Type B pancreatic cell (in vitro differentiated cells): ENCODE measurements at regions not wholly inside any gene's neighbourhood (a gene's known extent, or its start where the extent isn't known, plus 50 kb on each side); places are given as distances from the start of the nearest gene placed in this dataset.
"Not testable (repeated sequence)": the region's sequence is repeated elsewhere in the genome, so short reads cannot be mapped to it uniquely, and the experiment has no call there.

Source experiments
- DNase-seq: peaks from one replicate; pipeline ENCODE4 v3.0.0; 2021; ENCODE audit warnings: mixed read lengths; ENCODE audit not compliant: unreplicated experiment; ENCODE audit errors: extremely low spot score
- H3K27ac Mint-ChIP-seq: 2 replicates; pipeline ENCODE4 v1.8.0; 2021; ENCODE audit warnings: mild to moderate bottlenecking, mixed read lengths
- H3K27me3 Mint-ChIP-seq: 2 replicates; pipeline ENCODE4 v1.8.0; 2021; ENCODE audit warnings: mixed read lengths
- H3K36me3 Mint-ChIP-seq: 2 replicates; pipeline ENCODE4 v1.8.0; 2021; ENCODE audit warnings: mixed read lengths
- H3K4me1 Mint-ChIP-seq: one replicate; pipeline ENCODE4 v1.8.0; 2021; ENCODE audit warnings: mixed read lengths; ENCODE audit not compliant: unreplicated experiment
- H3K4me3 Mint-ChIP-seq: 2 replicates; pipeline ENCODE4 v1.8.0; 2021; ENCODE audit warnings: mild to moderate bottlenecking, mixed read lengths
- H3K9me3 Mint-ChIP-seq: 2 replicates; pipeline ENCODE4 v1.8.0; 2021; ENCODE audit warnings: mixed read lengths
- TF ChIP-seq, protein P1 (sequence below): fragments of 200-600 bp; sonication (generic); conservative IDR thresholded peaks from 2 replicates; pipeline ENCODE4 v1.5.0; 2021; ENCODE audit warnings: antibody characterized with exemption, mild to moderate bottlenecking

DNA sequence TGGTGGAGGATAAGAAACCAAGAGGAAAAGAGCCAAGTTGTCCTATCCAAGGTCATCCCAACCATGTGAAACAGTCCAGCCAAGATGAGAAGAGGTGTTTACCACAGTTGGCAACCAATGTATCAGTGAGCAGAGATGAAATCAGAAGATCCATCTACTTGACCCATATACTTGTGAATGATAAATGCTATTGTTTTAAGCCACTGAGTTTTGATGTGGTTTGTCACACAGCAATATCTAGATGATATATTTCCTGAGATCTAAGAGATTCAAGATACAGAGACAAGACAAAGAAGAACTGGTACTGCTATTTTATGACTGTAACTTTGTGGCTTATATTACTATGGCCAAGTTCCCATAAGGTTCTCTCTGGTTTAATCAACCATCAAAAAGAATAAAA is 721.2 kb downstream of the MAFB start:
- Mint-ChIP-seq H3K4me1 (no peaks in the 10 kb centered on the region), H3K4me3 (no peak overlapping the region), H3K27ac (no peak overlapping the region), H3K9me3 (peaks cover 21% of the 10 kb centered on the region), H3K36me3 (no peaks in the 10 kb centered on the region), H3K27me3 (no peaks in the 10 kb centered on the region)
- TF ChIP-seq, protein P1, sequence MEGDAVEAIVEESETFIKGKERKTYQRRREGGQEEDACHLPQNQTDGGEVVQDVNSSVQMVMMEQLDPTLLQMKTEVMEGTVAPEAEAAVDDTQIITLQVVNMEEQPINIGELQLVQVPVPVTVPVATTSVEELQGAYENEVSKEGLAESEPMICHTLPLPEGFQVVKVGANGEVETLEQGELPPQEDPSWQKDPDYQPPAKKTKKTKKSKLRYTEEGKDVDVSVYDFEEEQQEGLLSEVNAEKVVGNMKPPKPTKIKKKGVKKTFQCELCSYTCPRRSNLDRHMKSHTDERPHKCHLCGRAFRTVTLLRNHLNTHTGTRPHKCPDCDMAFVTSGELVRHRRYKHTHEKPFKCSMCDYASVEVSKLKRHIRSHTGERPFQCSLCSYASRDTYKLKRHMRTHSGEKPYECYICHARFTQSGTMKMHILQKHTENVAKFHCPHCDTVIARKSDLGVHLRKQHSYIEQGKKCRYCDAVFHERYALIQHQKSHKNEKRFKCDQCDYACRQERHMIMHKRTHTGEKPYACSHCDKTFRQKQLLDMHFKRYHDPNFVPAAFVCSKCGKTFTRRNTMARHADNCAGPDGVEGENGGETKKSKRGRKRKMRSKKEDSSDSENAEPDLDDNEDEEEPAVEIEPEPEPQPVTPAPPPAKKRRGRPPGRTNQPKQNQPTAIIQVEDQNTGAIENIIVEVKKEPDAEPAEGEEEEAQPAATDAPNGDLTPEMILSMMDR, result no peak
- DNase-seq, result no peak

- Mint-ChIP-seq H3K4me3 (no peak overlapping the region), H3K4me1 (peaks cover 18% of the 10 kb centered on the region), H3K27ac (no peak overlapping the region), H3K36me3 (no peaks in the 10 kb centered on the region), H3K9me3 (no peaks in the 10 kb centered on the region), H3K27me3 (no peaks in the 10 kb centered on the region)
- TF ChIP-seq, protein P1, result no peak
- no peak for DNase-seq
Observed at GRCh38 chr20:39961637-39962244, 727.3 kb downstream of the MAFB start.

DNA sequence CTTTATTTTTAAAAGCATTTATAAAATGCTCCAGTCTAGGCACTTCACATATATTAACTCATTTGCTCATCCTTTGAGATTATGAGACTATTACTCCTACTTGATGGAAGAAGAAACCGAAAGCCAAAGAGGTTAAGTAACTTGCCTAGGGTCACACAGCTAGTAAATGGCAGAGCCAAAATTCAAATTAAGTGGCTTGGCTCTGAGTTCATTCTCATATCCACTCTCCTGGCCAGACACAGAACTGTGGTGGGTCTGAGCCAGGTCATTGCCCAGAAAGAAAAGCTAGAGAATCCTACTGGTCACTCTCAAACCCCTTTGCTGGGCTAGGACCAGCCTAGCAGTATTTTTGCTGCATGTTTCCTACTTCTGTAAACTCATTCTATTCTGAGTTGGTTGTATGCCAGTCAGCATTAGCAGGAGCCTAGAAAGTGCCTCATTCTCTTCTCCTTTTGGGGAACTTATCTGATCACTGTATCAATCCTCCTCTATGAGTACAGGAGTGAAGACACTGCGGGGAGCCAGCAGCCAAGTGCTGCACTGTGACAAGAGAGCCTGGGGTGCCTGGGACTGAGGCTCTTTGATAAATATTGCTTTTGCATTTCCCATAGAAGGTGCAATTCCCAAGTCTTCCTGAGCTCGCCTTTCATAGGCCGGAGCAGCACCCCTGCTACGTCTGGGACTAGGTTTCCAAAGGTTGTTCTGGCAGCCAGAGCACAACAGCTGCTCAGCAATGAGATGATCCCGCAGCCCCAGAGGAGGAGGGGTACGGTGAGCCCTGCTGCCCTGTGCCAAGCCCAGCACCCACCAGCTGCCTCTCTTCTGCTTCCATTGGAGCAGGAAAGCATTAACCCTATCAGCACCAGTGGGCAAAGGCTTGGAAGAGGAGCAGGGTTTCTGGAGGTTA is 728.3 kb downstream of the MAFB start:
- no peaks in the 10 kb centered on the region for H3K36me3 Mint-ChIP-seq
- no peak overlapping the region for H3K4me3 Mint-ChIP-seq
- no peak overlapping the region for H3K27ac Mint-ChIP-seq
- H3K9me3 Mint-ChIP-seq, result no peaks in the 10 kb centered on the region
- TF ChIP-seq, protein P1, result peak; percentile 21
- no peaks in the 10 kb centered on the region for H3K27me3 Mint-ChIP-seq
- no peak for DNase-seq
- H3K4me1 Mint-ChIP-seq, result peaks cover 18% of the 10 kb centered on the region

- not testable (repeated sequence) for H3K27me3 Mint-ChIP-seq, H3K36me3 Mint-ChIP-seq, H3K27ac Mint-ChIP-seq, H3K9me3 Mint-ChIP-seq, H3K4me3 Mint-ChIP-seq, DNase-seq
- peaks cover 27% of the 10 kb centered on the region for H3K4me1 Mint-ChIP-seq
Observed at GRCh38 chr20:39957911-39958310, 731.1 kb downstream of the MAFB start.

GRCh38 chr20:39954621-39955020 is 734.4 kb downstream of the MAFB start:
- TF ChIP-seq, protein P1, result no peak
- H3K4me1 Mint-ChIP-seq, result peaks cover 25% of the 10 kb centered on the region
- DNase-seq, result no peak
- H3K27me3 Mint-ChIP-seq, result peaks cover 6% of the 10 kb centered on the region
- H3K36me3 Mint-ChIP-seq, result no peaks in the 10 kb centered on the region
- H3K27ac Mint-ChIP-seq, result no peak overlapping the region
- no peak overlapping the region for H3K4me3 Mint-ChIP-seq
- H3K9me3 Mint-ChIP-seq, result no peaks in the 10 kb centered on the region

DNA sequence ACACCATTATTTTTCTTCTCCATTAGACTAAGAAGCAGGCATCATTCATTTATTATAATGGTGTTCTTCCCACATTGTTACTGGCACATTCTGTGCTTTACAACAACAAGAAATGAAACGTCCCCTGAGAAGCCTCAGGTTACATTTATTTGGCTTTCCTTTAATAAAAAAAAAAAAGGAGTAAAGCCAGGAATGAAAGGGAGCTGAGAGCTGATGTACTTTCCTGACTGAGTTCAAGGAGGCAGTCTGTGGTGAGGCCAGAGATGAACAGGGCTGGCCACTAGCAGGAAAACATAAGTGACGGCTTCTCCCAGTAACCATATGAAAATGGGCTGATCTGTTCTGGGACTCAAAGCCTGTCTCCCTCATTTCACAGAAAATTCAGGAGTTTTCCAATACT is 742.1 kb downstream of the MAFB start:
- DNase-seq, result no peak
- peaks cover 8% of the 10 kb centered on the region for H3K4me1 Mint-ChIP-seq
- H3K9me3 Mint-ChIP-seq, result no peaks in the 10 kb centered on the region
- peaks cover 7% of the 10 kb centered on the region for H3K27me3 Mint-ChIP-seq
- no peak overlapping the region for H3K27ac Mint-ChIP-seq
- H3K4me3 Mint-ChIP-seq, result no peak overlapping the region
- TF ChIP-seq, protein P1, result no peak
- no peaks in the 10 kb centered on the region for H3K36me3 Mint-ChIP-seq
